ENCODE measurements at regions not wholly inside any gene's neighbourhood (a gene's known extent, or its start where the extent isn't known, plus 50 kb on each side); places are given as distances from the start of the nearest gene placed in this dataset.
A peak's percentile ranks its signal among the peaks of the same experiment; 100 is the strongest.

DNA sequence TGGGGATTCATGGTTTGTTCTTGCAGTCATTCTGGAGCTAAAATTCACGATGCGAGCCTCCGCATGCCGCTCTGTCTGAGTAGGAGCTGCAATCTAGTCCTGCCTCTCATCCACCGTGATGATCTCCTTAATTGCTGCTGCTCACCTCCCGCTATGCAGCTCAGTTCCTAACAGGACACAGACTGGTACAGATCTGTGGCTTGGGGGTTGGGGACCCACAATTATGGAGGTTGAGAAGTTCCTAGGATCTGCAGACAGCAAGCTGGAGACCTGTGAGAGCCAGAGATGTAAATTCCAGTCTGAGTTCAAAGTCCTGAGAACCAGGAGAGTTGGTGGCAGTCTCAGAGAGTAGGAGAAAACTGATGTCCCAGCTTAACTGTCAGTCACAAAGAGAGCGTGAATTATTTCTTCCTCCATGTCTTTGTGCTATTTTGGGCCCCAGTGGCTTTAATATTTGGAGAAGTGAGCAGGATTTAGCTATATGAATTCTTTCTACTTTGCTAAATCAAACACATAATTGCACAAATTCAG is 378.7 kb upstream of the MAN1A1 start:
- H3K27me3 ChIP-seq (ENCODE audit: insufficient read depth) = no peaks in the 10 kb centered on the region
- no peak for DNase-seq (ENCODE audit: low spot score)
- no peaks in the 10 kb centered on the region for H4K20me1 ChIP-seq (replicated peaks; ENCODE audit: insufficient read depth)
- H3K4me1 ChIP-seq (ENCODE audit: insufficient read depth) = 0 out of 2 replicates have a peak, but pooled peaks cover 5% of the 10 kb centered on the region
- 0 out of 2 replicates have a peak overlapping the region, but pooled peaks have one; percentile 38 for H2AFZ ChIP-seq
- Mint-ChIP-seq H3K4me1 (peaks cover 27% of the 10 kb centered on the region; the same call in 2 of the 3 replicates), H3K9me3 (no peaks in the 10 kb centered on the region), H3K27ac (no peak overlapping the region), H3K4me3 (no peak overlapping the region), H3K27me3 (ENCODE audit: insufficient read depth, low read depth, poor library complexity) (no peaks in the 10 kb centered on the region), H3K36me3 (ENCODE audit: low read depth) (no peaks in the 10 kb centered on the region; the same call in 2 of the 3 replicates)
- no peak overlapping the region for H3K27ac ChIP-seq (ENCODE audit: low read depth)
- no peaks in the 10 kb centered on the region for H3F3A ChIP-seq (replicated peaks; ENCODE audit: low read depth)
- no peaks in the 10 kb centered on the region for H3K36me3 ChIP-seq (ENCODE audit: insufficient read depth)
- TF ChIP-seq ZNF462 (CRISPR knock-in tag; IDR thresholded peaks at IDR 0.05) = no peak
- no peak for TF ChIP-seq EZH2 (IDR thresholded peaks at IDR 0.05; ENCODE audit: low read depth, unreplicated experiment)
- TF ChIP-seq CTCF (conservative IDR thresholded peaks at IDR 0.05; ENCODE audit: low read depth in 2 of 2) = no peak
- TF ChIP-seq STAT1 (IDR thresholded peaks at IDR 0.05; ENCODE audit: unreplicated experiment) = no peak
- no peak for TF ChIP-seq ETS1 (IDR thresholded peaks at IDR 0.05)
- TF ChIP-seq NANOG (IDR thresholded peaks at IDR 0.05; ENCODE audit: borderline replicate concordance) = no peak
- TF ChIP-seq POLR2AphosphoS5 (IDR thresholded peaks at IDR 0.05; ENCODE audit: low read depth) = no peak
- TF ChIP-seq EZH2phosphoT487 (IDR thresholded peaks at IDR 0.05; ENCODE audit: unreplicated experiment) = no peak
- TF ChIP-seq ZNF331 (CRISPR knock-in tag; IDR thresholded peaks at IDR 0.05; ENCODE audit: low read depth) = no peak
- no peak for TF ChIP-seq ZNF114 (CRISPR knock-in tag; IDR thresholded peaks at IDR 0.05)
- no peak for TF ChIP-seq CREB1 (CRISPR knock-in tag; IDR thresholded peaks at IDR 0.05; ENCODE audit: low read depth)
- TF ChIP-seq REST (IDR thresholded peaks at IDR 0.05; ENCODE audit: unreplicated experiment) = no peak
- no peak for TF ChIP-seq JUNB (IDR thresholded peaks at IDR 0.05; ENCODE audit: unreplicated experiment)
- no peak overlapping the region for H3K4me2 ChIP-seq
- no peak overlapping the region for H3K4me3 ChIP-seq
- ATAC-seq = peak; percentile 45; the same call in 2 of the 3 replicates
- no peaks in the 10 kb centered on the region for H3K9me2 ChIP-seq (ENCODE audit: insufficient read depth)
- H3K79me2 ChIP-seq (replicated peaks; ENCODE audit: insufficient read depth) = no peaks in the 10 kb centered on the region
